Activated CD8-positive, alpha-beta T cell treated with anti-CD3 and anti-CD28 coated beads for 36 hours (primary cell): ENCODE measurements at regions not wholly inside any gene's neighbourhood (a gene's known extent, or its start where the extent isn't known, plus 50 kb on each side); places are given as distances from the start of the nearest gene placed in this dataset.
A peak's percentile ranks its signal among the peaks of the same experiment; 100 is the strongest.

ENCODE experiments used
- ATAC-seq: fragments of 200-7000 bp; cut with Tn5 transposase; one replicate; pipeline ENCODE4 v1.10.0; 2021; ENCODE audit warnings: mild to moderate bottlenecking, moderate library complexity
- CTCF ChIA-PET: fragments of 350-600 bp; sonication (Branson Sonifier 250); formaldehyde crosslinking; loops from one replicate; lab custom pipeline; 2021; ENCODE audit warnings: antibody characterized with exemption; lab: Charles Lee
- POLR2A ChIA-PET: fragments of 350-600 bp; sonication (Branson Sonifier 250); formaldehyde crosslinking; loops from one replicate; lab custom pipeline; 2021; ENCODE audit warnings: antibody characterized with exemption; lab: Charles Lee
- DNase-seq: peaks from one replicate; pipeline ENCODE4 v3.0.0-alpha.2; 2020
- H3K27ac Mint-ChIP-seq: one replicate; pipeline ENCODE4 v1.8.0; 2021; ENCODE audit warnings: mild to moderate bottlenecking, mixed read lengths
- H3K27me3 Mint-ChIP-seq: one replicate; pipeline ENCODE4 v1.8.0; 2021; ENCODE audit warnings: mixed read lengths
- H3K36me3 Mint-ChIP-seq: one replicate; pipeline ENCODE4 v1.8.0; 2021; ENCODE audit warnings: low read depth, mixed read lengths
- H3K4me1 Mint-ChIP-seq: one replicate; pipeline ENCODE4 v1.8.0; 2021; ENCODE audit warnings: low read depth, mixed read lengths
- H3K4me3 Mint-ChIP-seq: one replicate; pipeline ENCODE4 v1.8.0; 2021; ENCODE audit warnings: mild to moderate bottlenecking, moderate library complexity, mixed read lengths
- H3K9me3 Mint-ChIP-seq: one replicate; pipeline ENCODE4 v1.8.0; 2021; ENCODE audit warnings: mixed read lengths
- intact Hi-C: fragments of 100-400 bp; cut with micrococcal nuclease; formaldehyde crosslinking; loops from one replicate; pipeline ENCODE4 v1.10.0; 2022
- TF ChIP-seq, protein P1 (sequence below): fragments of 200-600 bp; IDR thresholded peaks from one replicate; pipeline ENCODE4 v1.8.0; 2022; ENCODE audit warnings: antibody characterized with exemption, mild to moderate bottlenecking

DNA sequence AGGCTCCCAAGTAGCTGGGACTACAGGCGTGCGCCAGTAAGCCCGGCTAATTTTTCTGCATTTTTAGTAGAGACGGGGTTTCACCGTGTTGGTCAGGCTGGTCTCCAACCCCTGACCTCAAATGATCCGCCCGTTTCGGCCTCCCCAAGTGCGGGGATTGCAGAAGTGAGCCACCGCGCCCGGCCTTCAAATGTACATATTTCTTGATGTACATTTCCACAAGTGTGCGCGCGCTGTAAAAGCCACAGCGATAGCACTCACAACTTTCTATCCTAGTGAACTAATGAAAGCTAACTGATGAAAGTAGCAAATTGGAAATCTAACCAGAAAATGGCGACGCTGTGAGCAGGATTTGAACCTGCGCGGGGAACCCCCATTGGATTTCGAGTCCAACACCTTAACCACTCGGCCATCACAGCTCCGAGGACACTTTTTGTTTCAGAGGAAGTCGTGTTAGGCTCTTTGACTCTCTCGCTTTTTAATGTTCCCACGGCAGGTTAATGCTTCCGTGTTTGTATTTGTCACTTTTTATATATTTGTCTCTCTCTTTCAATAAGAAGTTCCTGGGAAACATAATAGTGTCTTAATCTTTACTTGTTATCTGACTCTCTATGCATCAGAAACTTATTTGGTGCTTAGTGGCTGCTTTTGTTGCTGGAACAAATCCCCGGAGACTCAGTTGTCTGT is 199.4 kb upstream of the ZNF184 start:
- Mint-ChIP-seq H3K27me3 (peaks cover 63% of the 10 kb centered on the region), H3K36me3 (no peaks in the 10 kb centered on the region), H3K9me3 (peaks cover 3% of the 10 kb centered on the region), H3K4me3 (peak overlapping the region; percentile 18), H3K27ac (no peak overlapping the region), H3K4me1 (peaks cover 30% of the 10 kb centered on the region)
- intact Hi-C loops, result loop anchor here (10.0 kb wide), 2 partner anchors 117 to 377 kb away; no protein-coding TSS in a partner anchor
- ATAC-seq, result peak; percentile 63
- TF ChIP-seq, protein P1, sequence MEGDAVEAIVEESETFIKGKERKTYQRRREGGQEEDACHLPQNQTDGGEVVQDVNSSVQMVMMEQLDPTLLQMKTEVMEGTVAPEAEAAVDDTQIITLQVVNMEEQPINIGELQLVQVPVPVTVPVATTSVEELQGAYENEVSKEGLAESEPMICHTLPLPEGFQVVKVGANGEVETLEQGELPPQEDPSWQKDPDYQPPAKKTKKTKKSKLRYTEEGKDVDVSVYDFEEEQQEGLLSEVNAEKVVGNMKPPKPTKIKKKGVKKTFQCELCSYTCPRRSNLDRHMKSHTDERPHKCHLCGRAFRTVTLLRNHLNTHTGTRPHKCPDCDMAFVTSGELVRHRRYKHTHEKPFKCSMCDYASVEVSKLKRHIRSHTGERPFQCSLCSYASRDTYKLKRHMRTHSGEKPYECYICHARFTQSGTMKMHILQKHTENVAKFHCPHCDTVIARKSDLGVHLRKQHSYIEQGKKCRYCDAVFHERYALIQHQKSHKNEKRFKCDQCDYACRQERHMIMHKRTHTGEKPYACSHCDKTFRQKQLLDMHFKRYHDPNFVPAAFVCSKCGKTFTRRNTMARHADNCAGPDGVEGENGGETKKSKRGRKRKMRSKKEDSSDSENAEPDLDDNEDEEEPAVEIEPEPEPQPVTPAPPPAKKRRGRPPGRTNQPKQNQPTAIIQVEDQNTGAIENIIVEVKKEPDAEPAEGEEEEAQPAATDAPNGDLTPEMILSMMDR, result no peak
- ChIA-PET POLR2A (interaction anchor here (1.0 kb wide), 1 partner anchor 8 kb away, joined by 3 read pairs; no protein-coding TSS in a partner anchor), CTCF (interaction anchor here (1.3 to 1.9 kb wide), 2 partner anchors 12 to 376 kb away, joined by 3 to 4 read pairs; no protein-coding TSS in a partner anchor)
- DNase-seq, result peak; percentile 78

DNA sequence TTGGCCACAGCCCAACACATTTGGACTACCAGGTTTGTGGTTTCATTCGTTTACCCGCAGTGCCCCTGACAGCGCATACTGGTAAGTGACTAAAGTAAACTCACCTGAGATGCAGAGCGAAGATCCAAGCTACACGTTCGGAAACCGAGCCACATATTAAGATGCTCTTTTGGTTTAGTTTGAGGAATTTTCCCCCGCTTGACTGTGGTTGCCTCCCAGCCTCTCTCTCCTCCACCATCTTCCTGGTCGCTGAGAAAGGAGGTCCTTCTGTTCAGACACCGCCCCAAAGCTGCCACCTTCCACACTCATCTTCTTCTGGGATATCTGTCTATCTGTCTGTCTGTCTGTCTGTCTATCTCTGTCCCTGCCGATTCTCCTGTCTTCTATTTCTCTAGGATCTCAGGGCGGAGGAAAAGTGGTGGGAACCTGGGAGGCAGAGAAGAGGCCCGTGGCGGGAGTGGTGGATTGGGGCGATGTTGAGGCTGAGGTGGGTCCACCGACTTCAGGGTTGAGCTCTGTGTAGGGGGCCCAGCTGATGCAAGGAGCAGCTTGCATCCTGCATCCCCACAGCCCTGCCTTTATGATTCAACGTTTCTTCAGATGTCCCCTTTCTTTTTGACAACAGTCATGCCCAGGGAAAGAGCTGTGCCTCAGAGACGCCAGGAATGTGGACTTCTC is 196.9 kb upstream of the ZNF184 start:
- Mint-ChIP-seq H3K4me1 (peaks cover 34% of the 10 kb centered on the region), H3K9me3 (peaks cover 4% of the 10 kb centered on the region), H3K4me3 (peak overlapping the region; percentile 31), H3K36me3 (no peaks in the 10 kb centered on the region), H3K27me3 (peaks cover 66% of the 10 kb centered on the region), H3K27ac (no peak overlapping the region)
- TF ChIP-seq, protein P1, result no peak
- DNase-seq (peak; percentile 41), ATAC-seq (no peak)
- intact Hi-C loops, result loop anchor here (10.0 kb wide), 2 partner anchors 115 to 375 kb away; no protein-coding TSS in a partner anchor
- ChIA-PET POLR2A (interaction anchor here (0.7 to 2.2 kb wide), 5 partner anchors 11 to 376 kb away, joined by 3 to 8 read pairs (median 4); no protein-coding TSS in a partner anchor), CTCF (interaction anchor here (1.1 to 1.7 kb wide), 4 partner anchors 10 to 83 kb away, joined by 3 to 5 read pairs (median 3); no protein-coding TSS in a partner anchor)

DNA sequence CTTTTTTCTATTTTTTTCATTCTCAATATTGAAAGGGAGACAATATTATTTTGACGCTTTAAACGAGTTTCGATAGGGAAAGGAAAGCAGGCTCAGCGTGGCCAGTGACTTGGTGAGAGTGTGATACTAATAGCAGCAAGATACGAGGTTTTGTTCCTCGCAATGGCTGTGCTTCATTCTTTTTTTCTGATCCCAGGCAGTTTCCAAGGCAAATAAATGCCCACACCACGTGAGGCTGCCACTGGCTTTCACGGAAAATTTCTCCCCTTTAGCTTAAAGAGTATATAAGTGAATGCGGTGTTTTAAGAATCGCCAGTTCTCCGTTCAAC is 196.4 kb upstream of the ZNF184 start:
- no peak overlapping the region for H3K27ac Mint-ChIP-seq
- TF ChIP-seq, protein P1, result no peak
- ChIA-PET POLR2A (interaction anchor here (1.6 to 2.2 kb wide), 2 partner anchors 12 to 18 kb away, joined by 7 to 8 read pairs; no protein-coding TSS in a partner anchor), CTCF (interaction anchor here (1.7 kb wide), 1 partner anchor 19 kb away, joined by 3 read pairs; no protein-coding TSS in a partner anchor)
- H3K36me3 Mint-ChIP-seq, result no peaks in the 10 kb centered on the region
- H3K4me3 Mint-ChIP-seq, result peak overlapping the region; percentile 31
- ATAC-seq, result no peak
- intact Hi-C loops, result no loop called here
- peaks cover 4% of the 10 kb centered on the region for H3K9me3 Mint-ChIP-seq
- no peak for DNase-seq
- H3K27me3 Mint-ChIP-seq, result peaks cover 67% of the 10 kb centered on the region
- H3K4me1 Mint-ChIP-seq, result peaks cover 34% of the 10 kb centered on the region

DNA sequence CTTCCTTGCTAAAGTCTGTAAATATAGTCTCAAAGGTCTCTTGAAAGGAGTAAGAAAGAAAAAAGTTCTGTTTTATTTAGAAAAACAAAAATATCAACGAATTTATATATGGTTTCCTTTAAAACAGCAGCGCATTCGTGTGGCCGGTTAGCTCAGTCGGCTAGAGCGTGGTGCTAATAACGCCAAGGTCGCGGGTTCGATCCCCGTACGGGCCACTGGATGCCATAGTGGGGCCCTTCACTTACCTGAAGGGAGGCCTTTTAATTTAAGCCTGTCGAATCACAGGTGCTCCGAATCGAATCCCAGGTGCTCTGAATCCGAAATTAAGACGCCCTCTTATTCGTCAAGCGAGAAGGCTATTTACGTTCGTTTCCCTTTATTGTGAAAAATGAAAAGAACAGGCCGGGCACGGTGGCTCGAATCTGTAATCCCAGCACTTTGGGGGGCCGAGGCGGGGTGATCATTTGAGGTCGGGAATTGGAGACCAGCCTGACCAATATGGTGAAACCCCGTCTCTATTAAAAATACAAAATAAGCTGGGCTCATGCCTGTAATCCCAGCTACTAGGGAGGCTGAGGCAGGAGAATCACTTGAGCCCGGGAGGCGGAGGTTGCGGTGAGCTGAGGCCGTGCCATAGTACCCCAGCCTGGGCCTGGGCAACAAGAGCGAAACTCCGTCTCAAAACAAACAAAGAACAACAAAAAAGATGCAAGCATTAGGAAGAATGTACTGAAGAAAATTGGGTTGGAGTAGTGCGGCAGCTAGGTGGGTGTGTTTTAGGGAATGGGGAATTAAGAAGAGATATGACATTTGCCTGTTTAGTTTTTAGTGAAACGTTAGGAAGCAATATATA is 195.8 kb upstream of the ZNF184 start:
- POLR2A ChIA-PET, result interaction anchor here (1.6 to 2.2 kb wide), 2 partner anchors 12 to 19 kb away, joined by 7 to 8 read pairs; no protein-coding TSS in a partner anchor
- intact Hi-C loops, result no loop called here
- Mint-ChIP-seq H3K27me3 (peaks cover 64% of the 10 kb centered on the region), H3K36me3 (no peaks in the 10 kb centered on the region), H3K9me3 (peaks cover 4% of the 10 kb centered on the region), H3K27ac (peak overlapping the region; percentile 40), H3K4me1 (peaks cover 34% of the 10 kb centered on the region), H3K4me3 (peak overlapping the region; percentile 43)
- TF ChIP-seq, protein P1, result no peak
- ATAC-seq (peak; percentile 50), DNase-seq (peak; percentile 86)
- CTCF ChIA-PET, result interaction anchor here (1.7 kb wide), 1 partner anchor 19 kb away, joined by 3 read pairs; no protein-coding TSS in a partner anchor
